ENCODE measurements at regions not wholly inside any gene's neighbourhood (a gene's known extent, or its start where the extent isn't known, plus 50 kb on each side); places are given as distances from the start of the nearest gene placed in this dataset.
A peak's percentile ranks its signal among the peaks of the same experiment; 100 is the strongest.

DNA sequence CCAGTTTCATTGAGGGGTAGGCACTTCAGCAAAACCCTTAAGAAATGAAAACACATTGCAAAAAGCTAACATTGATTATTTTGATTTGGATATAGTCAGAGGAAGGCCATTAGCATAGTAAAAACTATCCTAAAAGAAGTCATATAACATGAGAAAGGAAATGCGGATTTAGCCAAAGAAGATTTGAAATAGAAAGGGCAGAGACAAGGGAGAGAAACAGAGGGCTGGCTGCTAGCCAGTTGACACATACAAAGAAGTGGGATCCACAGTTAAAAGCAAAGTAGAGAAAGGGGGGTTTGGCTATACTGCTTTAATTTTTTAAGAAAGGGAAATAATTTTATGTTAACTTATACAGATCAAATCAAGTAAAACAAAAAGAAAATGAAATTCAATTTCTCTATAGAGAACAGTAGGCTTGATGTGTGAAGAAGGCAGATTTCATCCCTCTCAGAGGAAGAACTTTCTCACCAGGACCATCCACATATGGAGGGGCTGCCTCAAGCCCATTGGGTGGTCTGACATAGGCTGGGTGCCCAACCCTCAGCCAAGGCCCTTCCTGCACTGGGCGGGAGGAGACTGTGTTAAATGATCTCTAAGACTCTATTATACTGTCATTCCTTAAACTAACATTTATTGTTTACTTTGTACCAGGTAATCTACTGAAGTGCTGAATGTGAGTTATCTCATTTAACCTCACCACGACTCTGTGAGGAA, 420.3 kb downstream of the CCDC91 start:
- peak; percentile 75 for ATAC-seq
- no peak for DNase-seq
- H3K4me1 ChIP-seq (ENCODE audit: low read depth) = peaks cover 3% of the 10 kb centered on the region
- intact Hi-C loops (cut with DNase I, micrococcal nuclease) = no loop called here
- no peaks in the 10 kb centered on the region for H3K36me3 ChIP-seq (ENCODE audit: low read depth)
- peaks cover 15% of the 10 kb centered on the region for H3K9me3 ChIP-seq
- no peak overlapping the region for H3K4me3 ChIP-seq
- TF ChIP-seq, protein P1, sequence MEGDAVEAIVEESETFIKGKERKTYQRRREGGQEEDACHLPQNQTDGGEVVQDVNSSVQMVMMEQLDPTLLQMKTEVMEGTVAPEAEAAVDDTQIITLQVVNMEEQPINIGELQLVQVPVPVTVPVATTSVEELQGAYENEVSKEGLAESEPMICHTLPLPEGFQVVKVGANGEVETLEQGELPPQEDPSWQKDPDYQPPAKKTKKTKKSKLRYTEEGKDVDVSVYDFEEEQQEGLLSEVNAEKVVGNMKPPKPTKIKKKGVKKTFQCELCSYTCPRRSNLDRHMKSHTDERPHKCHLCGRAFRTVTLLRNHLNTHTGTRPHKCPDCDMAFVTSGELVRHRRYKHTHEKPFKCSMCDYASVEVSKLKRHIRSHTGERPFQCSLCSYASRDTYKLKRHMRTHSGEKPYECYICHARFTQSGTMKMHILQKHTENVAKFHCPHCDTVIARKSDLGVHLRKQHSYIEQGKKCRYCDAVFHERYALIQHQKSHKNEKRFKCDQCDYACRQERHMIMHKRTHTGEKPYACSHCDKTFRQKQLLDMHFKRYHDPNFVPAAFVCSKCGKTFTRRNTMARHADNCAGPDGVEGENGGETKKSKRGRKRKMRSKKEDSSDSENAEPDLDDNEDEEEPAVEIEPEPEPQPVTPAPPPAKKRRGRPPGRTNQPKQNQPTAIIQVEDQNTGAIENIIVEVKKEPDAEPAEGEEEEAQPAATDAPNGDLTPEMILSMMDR (IDR thresholded peaks at IDR 0.05) = no peak

DNA sequence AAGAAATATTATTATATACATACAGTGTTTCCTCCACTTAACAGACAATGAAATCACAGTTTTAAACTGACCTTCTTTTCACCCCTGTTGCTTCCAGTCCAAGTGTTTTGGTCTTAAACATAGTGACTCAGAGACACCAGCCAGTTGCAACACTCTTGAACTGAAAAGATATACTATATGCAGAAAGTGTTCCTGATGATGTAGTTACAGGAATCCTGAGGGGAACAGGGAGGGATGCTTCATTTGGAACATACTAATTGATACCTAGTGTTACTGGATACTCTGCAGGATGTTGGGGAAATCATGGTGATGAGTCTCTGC, 420.8 kb downstream of the CCDC91 start:
- H3K4me3 ChIP-seq = no peak overlapping the region

DNA sequence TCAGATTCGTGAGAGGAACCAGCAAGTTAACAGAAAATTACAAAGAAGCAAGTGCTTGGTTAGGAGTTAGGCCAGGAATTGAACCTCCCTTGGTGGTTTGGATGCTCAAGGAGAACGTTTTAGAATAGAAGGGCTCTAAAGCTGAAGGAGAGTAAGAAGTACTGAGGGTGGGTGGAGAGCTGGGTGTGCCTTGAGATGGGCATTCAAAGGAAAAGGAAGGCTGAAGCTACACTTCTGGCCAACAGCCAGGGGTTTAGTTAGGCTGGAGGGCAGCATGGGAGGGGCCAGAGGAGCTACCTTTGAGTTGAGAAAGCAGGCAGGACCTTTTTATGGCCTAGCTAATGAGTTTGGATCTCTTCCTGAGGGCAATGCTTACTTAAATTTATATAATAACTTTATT, 421.2 kb downstream of the CCDC91 start:
- H3K4me3 ChIP-seq = no peak overlapping the region
- DNase-seq = peak in 2 of 3 donors; percentile 38 to 61
- ATAC-seq = peak; percentile 59
- TF ChIP-seq, protein P1 (IDR thresholded peaks at IDR 0.05) = no peak
- H3K36me3 ChIP-seq (ENCODE audit: low read depth) = no peaks in the 10 kb centered on the region
- intact Hi-C loops (cut with DNase I, micrococcal nuclease) = no loop called here
- H3K4me1 ChIP-seq (ENCODE audit: low read depth) = peaks cover 3% of the 10 kb centered on the region
- H3K9me3 ChIP-seq = peaks cover 14% of the 10 kb centered on the region

More for the DNA sequence above, 420.8 kb downstream of the CCDC91 start:
- DNase-seq (no peak), ATAC-seq (no peak)
- TF ChIP-seq, protein P1 (IDR thresholded peaks at IDR 0.05) = no peak
- Histone ChIP-seq H3K36me3 (ENCODE audit: low read depth) (no peaks in the 10 kb centered on the region), H3K4me1 (ENCODE audit: low read depth) (peaks cover 3% of the 10 kb centered on the region), H3K9me3 (peaks cover 15% of the 10 kb centered on the region)
- intact Hi-C loops (cut with DNase I, micrococcal nuclease) = no loop called here

DNA sequence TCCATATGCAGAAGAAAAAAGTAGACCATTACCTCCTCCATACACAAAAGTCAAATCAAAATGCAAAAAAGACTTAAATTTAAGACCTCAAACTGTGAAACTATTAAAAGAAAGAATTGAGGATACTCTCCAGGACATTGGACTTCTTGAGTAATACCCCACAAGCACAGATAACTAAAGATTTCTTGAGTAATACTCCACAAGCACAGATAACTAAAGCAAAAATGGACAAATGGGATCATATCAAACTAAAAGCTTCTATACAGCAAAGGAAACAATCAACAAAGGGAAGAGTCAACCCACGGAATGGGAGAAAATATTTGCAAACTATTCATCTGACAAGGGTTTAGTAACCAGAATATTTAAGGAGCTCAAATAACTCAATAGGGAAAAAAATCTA, 427.9 kb downstream of the CCDC91 start:
- Histone ChIP-seq H3K4me3 (no peak overlapping the region), H3K4me1 (ENCODE audit: low read depth) (no peaks in the 10 kb centered on the region), H3K36me3 (ENCODE audit: low read depth) (no peaks in the 10 kb centered on the region), H3K9me3 (no peaks in the 10 kb centered on the region)
- TF ChIP-seq, protein P1 (IDR thresholded peaks at IDR 0.05) = no peak
- ATAC-seq (no peak), DNase-seq (no peak)
- intact Hi-C loops (cut with DNase I, micrococcal nuclease) = no loop called here

DNA sequence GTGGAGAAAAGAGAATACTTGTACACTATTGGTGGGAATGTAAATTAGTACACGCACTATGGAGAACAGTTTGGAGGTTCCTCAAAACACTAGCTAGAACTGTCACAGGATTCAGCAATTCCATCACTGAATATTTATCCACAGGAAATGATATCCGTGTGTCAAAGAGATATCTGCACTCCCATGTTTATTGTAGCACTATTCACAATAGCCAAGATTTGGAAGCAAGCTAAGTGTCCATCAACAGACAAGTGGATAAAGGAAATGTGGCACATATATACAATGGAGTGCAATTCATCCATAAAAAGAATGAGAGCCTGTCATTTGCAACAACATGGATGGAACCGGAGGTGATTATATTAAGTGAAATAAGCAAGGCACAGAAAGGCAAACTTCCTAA, 428.5 kb downstream of the CCDC91 start:
- intact Hi-C loops (cut with DNase I, micrococcal nuclease) = no loop called here
- ATAC-seq = no peak
- no peaks in the 10 kb centered on the region for H3K4me1 ChIP-seq (ENCODE audit: low read depth)
- TF ChIP-seq, protein P1 (IDR thresholded peaks at IDR 0.05) = no peak
- no peaks in the 10 kb centered on the region for H3K9me3 ChIP-seq
- no peak for DNase-seq
- H3K36me3 ChIP-seq (ENCODE audit: low read depth) = no peaks in the 10 kb centered on the region
- H3K4me3 ChIP-seq = no peak overlapping the region

DNA sequence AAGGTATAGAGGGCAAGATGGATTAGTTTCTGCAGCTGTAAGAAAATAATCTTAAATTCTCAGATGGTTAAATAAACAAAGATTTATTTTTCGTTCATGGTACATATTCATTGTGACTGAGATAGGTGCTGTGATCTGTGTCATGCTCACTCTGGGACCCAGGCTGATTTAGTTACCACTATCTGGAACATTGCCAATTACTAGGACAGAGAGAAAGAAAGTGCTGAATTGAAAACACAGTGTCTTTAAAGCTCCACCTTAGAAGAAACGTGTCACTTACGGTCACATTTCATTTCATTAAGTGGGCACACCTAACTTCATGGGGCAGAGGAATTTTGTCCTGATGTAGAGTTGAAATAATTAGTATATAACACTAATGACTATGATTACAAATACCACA, 430.0 kb downstream of the CCDC91 start:
- ATAC-seq (no peak), DNase-seq (no peak)
- intact Hi-C loops (cut with DNase I, micrococcal nuclease) = no loop called here
- H3K36me3 ChIP-seq (ENCODE audit: low read depth) = no peaks in the 10 kb centered on the region
- H3K9me3 ChIP-seq = no peaks in the 10 kb centered on the region
- no peak overlapping the region for H3K4me3 ChIP-seq
- H3K4me1 ChIP-seq (ENCODE audit: low read depth) = no peaks in the 10 kb centered on the region
- TF ChIP-seq, protein P1 (IDR thresholded peaks at IDR 0.05) = no peak

Data from mucosa of descending colon (tissue), 3 donors.